HG03565 (cell line): ENCODE measurements at regions not wholly inside any gene's neighbourhood (a gene's known extent, or its start where the extent isn't known, plus 50 kb on each side); places are given as distances from the start of the nearest gene placed in this dataset.

ENCODE experiments used
- ATAC-seq: cut with Tn5 transposase; IDR thresholded peaks from one replicate; pipeline ENCODE4 v1.9.1; 2021; ENCODE audit warnings: mild to moderate bottlenecking, moderate library complexity; ENCODE audit not compliant: unreplicated experiment

DNA sequence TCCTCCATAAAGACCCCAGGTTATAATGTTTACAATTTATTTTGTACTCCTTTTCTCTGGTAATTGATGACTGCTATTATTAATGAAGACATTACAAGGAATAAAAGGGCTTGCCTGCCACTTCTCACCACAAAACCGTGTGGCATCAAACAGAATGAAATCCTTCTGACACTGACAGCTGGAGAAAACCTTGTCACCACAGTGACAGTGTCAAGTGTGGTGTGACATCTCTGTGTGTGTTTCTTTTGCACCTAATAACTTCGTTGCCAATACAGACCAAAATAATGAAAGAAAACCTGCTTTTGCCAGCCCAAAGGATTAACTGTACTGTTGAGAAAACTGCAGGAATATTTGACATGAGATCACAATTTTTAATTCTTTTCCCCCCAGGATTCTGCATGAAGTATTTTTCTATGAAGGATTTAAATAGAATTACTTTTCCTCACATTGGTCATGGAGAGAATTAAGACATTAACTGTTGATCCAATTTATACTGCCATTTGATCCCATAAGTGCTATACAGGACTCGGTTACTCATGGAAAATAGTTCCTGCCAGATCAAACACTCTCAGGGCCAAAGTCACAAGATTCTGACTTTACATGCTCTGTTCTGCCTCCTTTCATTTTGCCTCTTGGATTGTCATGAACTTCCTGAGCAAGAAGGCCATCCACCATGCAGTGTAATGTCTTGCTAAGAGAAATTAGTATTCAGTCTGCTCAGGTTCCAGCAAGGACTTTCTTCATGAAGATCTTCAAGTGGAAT lies 60.4 kb upstream of the IFNG-AS1 start:
- no peak for ATAC-seq

DNA sequence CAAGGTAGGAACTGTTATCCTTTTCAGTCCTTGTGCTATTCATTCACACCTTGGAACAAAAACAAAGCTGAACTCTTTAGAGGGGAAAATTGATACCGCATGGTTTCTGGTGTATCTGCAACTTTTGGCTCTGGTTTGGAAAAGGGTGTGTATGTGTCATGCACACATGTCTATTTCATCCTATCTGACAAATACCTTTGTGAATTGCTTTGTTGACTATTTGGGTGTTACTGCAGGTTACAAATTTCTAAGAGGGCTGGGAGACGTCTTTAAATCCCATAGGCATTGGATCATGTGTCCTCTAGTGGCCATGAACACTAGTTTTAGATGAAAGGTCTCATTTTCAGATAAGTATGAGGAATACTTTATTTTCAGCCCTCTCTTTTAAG lies 59.9 kb upstream of the IFNG-AS1 start:
- no peak for ATAC-seq

DNA sequence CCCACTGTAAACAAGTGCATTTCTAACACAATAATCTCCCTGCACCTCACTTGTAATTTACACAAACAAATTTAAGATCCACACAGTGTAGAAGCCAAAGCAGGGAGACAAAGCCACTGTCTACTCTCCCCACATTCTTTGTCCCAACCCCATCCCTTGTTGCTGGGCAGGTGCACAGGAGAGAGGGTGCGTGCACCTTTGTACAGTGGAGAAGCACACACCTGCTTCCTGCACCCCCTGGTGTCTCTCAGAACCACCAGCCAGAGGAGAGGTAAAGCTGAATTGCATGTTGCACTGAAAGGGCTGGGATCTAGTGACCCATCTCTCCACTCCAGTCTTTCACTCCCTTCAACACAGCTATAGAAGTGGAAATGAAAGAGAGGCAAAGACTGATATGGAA lies 51.4 kb upstream of the IFNG-AS1 start:
- no peak for ATAC-seq
